Adrenal gland (tissue), 9 donors: ENCODE measurements at regions not wholly inside any gene's neighbourhood (a gene's known extent, or its start where the extent isn't known, plus 50 kb on each side); places are given as distances from the start of the nearest gene placed in this dataset.

Source experiments
- DNase-seq, 7 donors: peaks; one replicate each; pipeline ENCODE4 v3.0.0-alpha.2; 2019 to 2020
- H3K27ac ChIP-seq, 5 donors: fragments of 200-600 bp; sonication (generic) in 4 of 5; 1 replicate in 3 of 5; 2 replicates in 2 of 5; pipeline versions ENCODE4 v1.5.1 to v1.8.0; 2016 to 2020; ENCODE audit warnings: mild to moderate bottlenecking in 1 of 5
- H3K27me3 ChIP-seq: fragments of 200-600 bp; 2 replicates; pipeline ENCODE4 v1.8.0; 2021
- H3K36me3 ChIP-seq, 2 donors: fragments of 200-600 bp; replicated peaks in 1 of 2; 1 replicate in 1 of 2; 2 replicates in 1 of 2; pipeline versions ENCODE4 v1.5.1 to v1.8.0; 2018 to 2022
- H3K4me1 ChIP-seq, 2 donors: fragments of 200-600 bp; replicated peaks in 1 of 2; 1 replicate in 1 of 2; 2 replicates in 1 of 2; pipeline versions ENCODE4 v1.5.1 to v1.8.0; 2018 to 2021
- H3K4me3 ChIP-seq, 4 donors: fragments of 200-600 bp; sonication (generic) in 3 of 4; one replicate each; pipeline ENCODE4 v1.5.1; 2016 to 2018
- H3K9me3 ChIP-seq, 3 donors: fragments of 200-600 bp; sonication (generic) in 1 of 3; replicated peaks in 1 of 3; 1 replicate in 2 of 3; 2 replicates in 1 of 3; pipeline versions ENCODE4 v1.5.1 to v1.8.0; 2016 to 2021
- CTCF ChIP-seq, 6 experiments: fragments of 450-650 bp in 4 of 6; fragments of 200-600 bp in 2 of 6; sonication (generic) in 1 of 6; IDR thresholded peaks; 1 replicate in 5 of 6; 2 replicates in 1 of 6; pipeline versions ENCODE4 v1.5.1 to v1.8.0; 2016 to 2021; ENCODE audit warnings: antibody characterized with exemption in 6 of 6, mild to moderate bottlenecking in 2 of 6, moderate library complexity in 1 of 6
- POLR2A ChIP-seq, 2 donors: fragments of 450-650 bp; IDR thresholded peaks; one replicate each; pipeline ENCODE4 v1.6.1; 2017; ENCODE audit warnings: antibody characterized with exemption in 2 of 2, mild to moderate bottlenecking in 2 of 2, moderate library complexity in 1 of 2
- WGBS, 4 donors: extraction: QIAGEN DNeasy Blood & Tissue Kit in 2 of 4; methylation state at CpG; one replicate each; pipeline versions ENCODE4 v1.1.5 to v1.1.7; 2013 to 2017; 5-methylcytosine and 5-hydroxymethylcytosine counted together
- intact Hi-C, 2 donors: fragments of 100-400 bp; cut with DNase I; formaldehyde crosslinking; loops; one replicate each; pipeline versions ENCODE4 v1.14.1 to v1.15.0; 2022 to 2023
- donor health status: healthy with polysubstance abuse.
- donor health status: Bipolar disorder and iron deficiency.
- donor health status: DM: yes; HTN: yes; CAD: no.
- donor health status: DM: no; HTN: no; CAD: no.
- donor health status: DM: no; HTN: no; CAD: no.

GRCh38 chr20:11245431-11245830 lies 571.6 kb upstream of the JAG1 start:
- Histone ChIP-seq H3K9me3 (no peaks in the 10 kb centered on the region), H3K36me3 (no peaks in the 10 kb centered on the region), H3K27me3 (no peaks in the 10 kb centered on the region), H3K4me1 (no peaks in the 10 kb centered on the region), H3K4me3 (no peak overlapping the region), H3K27ac (no peak overlapping the region)
- DNase-seq = no peak
- no peak for TF ChIP-seq POLR2A (IDR thresholded peaks at IDR 0.05)
- TF ChIP-seq CTCF (IDR thresholded peaks at IDR 0.05) = no peak
- intact Hi-C loops = no loop called here

- Histone ChIP-seq H3K9me3 (no peaks in the 10 kb centered on the region), H3K27ac (no peak overlapping the region), H3K4me3 (no peak overlapping the region), H3K27me3 (no peaks in the 10 kb centered on the region), H3K4me1 (no peaks in the 10 kb centered on the region), H3K36me3 (no peaks in the 10 kb centered on the region)
- 65 to 79% (median 74%) methylated on average over 5 of the region's 5 CpGs for WGBS, 4 donors
- TF ChIP-seq POLR2A (IDR thresholded peaks at IDR 0.05) (no peak), CTCF (IDR thresholded peaks at IDR 0.05) (no peak)
- no peak for DNase-seq
- intact Hi-C loops = no loop called here
These were observed 572.5 kb upstream of the JAG1 start for GRCh38 chr20:11246251-11246775.

GRCh38 chr20:11247046-11248010 lies 573.5 kb upstream of the JAG1 start:
- intact Hi-C loops = no loop called here
- Histone ChIP-seq H3K9me3 (no peaks in the 10 kb centered on the region), H3K4me1 (no peaks in the 10 kb centered on the region), H3K27me3 (no peaks in the 10 kb centered on the region), H3K4me3 (no peak overlapping the region), H3K36me3 (no peaks in the 10 kb centered on the region), H3K27ac (no peak overlapping the region)
- DNase-seq = no peak
- 72 to 84% (median 78%) methylated on average over 11 of the region's 11 CpGs for WGBS, 4 donors
- TF ChIP-seq CTCF (IDR thresholded peaks at IDR 0.05) (no peak), POLR2A (IDR thresholded peaks at IDR 0.05) (no peak)

GRCh38 chr20:11248011-11248409 lies 574.2 kb upstream of the JAG1 start:
- H3K27me3 ChIP-seq = no peaks in the 10 kb centered on the region
- no peak for DNase-seq
- intact Hi-C loops = no loop called here
- H3K4me1 ChIP-seq = no peaks in the 10 kb centered on the region
- no peaks in the 10 kb centered on the region for H3K9me3 ChIP-seq
- WGBS, 4 donors = 50 to 73% (median 70%) methylated on average over 3 of the region's 3 CpGs
- no peak for TF ChIP-seq CTCF (IDR thresholded peaks at IDR 0.05)
- TF ChIP-seq POLR2A (IDR thresholded peaks at IDR 0.05) = no peak
- no peaks in the 10 kb centered on the region for H3K36me3 ChIP-seq
- no peak overlapping the region for H3K27ac ChIP-seq
- no peak overlapping the region for H3K4me3 ChIP-seq
